A673 (cell line): ENCODE measurements at regions not wholly inside any gene's neighbourhood (a gene's known extent, or its start where the extent isn't known, plus 50 kb on each side); places are given as distances from the start of the nearest gene placed in this dataset.

ENCODE experiments used
- BruUV-seq: library from RNA; stranded (reverse); fragments of 400-500 nt; replicated peaks from 2 replicates; lab custom pipeline; 2021; lab: Mats Ljungman, UMichigan
- CTCF ChIA-PET: fragments of 300-600 bp; sonication (Branson Sonifier 250); formaldehyde crosslinking; loops from one replicate; lab custom pipeline; 2022; ENCODE audit warnings: antibody characterized with exemption; lab: Charles Lee
- POLR2A ChIA-PET: fragments of 300-600 bp; sonication (Branson Sonifier 250); formaldehyde crosslinking; loops from one replicate; lab custom pipeline; 2022; ENCODE audit warnings: antibody characterized with exemption; ENCODE audit not compliant: low non-redundant PET; lab: Charles Lee
- DNase-seq: peaks from one replicate; pipeline ENCODE4 v3.0.0-alpha.2; 2015; ENCODE audit warnings: low spot score
- H3K27ac ChIP-seq: fragments of 200-600 bp; sonication (generic); 2 replicates; pipeline ENCODE4 v1.5.1; 2016; ENCODE audit warnings: mixed run types, low read depth, mild to moderate bottlenecking, mixed read lengths, antibody characterized with exemption, low read length; ENCODE audit not compliant: poor library complexity, severe bottlenecking
- H3K27me3 ChIP-seq: fragments of 200-600 bp; sonication (generic); replicated peaks from 2 replicates; pipeline ENCODE4 v1.6.1; 2017; ENCODE audit warnings: mixed run types, low read depth, mild to moderate bottlenecking, mixed read lengths, antibody characterized with exemption, low read length; ENCODE audit not compliant: insufficient read depth, poor library complexity
- H3K36me3 ChIP-seq: fragments of 200-600 bp; sonication (generic); 2 replicates; pipeline ENCODE4 v1.6.1; 2016; ENCODE audit warnings: mixed run types, mild to moderate bottlenecking, mixed read lengths, antibody characterized with exemption, low read length; ENCODE audit not compliant: insufficient read depth, poor library complexity, severe bottlenecking
- H3K4me1 ChIP-seq: fragments of 200-600 bp; sonication (generic); 2 replicates; pipeline ENCODE4 v1.6.1; 2017; ENCODE audit warnings: mixed run types, mild to moderate bottlenecking, mixed read lengths, antibody characterized with exemption, low read length; ENCODE audit not compliant: insufficient read depth, poor library complexity, severe bottlenecking
- H3K4me3 ChIP-seq: fragments of 200-600 bp; sonication (generic); 2 replicates; pipeline ENCODE4 v1.5.1; 2016; ENCODE audit warnings: low read depth, mixed run types, mild to moderate bottlenecking, mixed read lengths, low read length; ENCODE audit not compliant: poor library complexity, severe bottlenecking
- H3K9me3 ChIP-seq: fragments of 200-600 bp; sonication (generic); 2 replicates; pipeline ENCODE4 v1.6.1; 2016; ENCODE audit warnings: mixed run types, low read depth, mild to moderate bottlenecking, mixed read lengths, antibody characterized with exemption, low read length; ENCODE audit not compliant: poor library complexity, severe bottlenecking
- CTCF ChIP-seq: fragments of 300-800, 200-600 bp; sonication (generic); conservative IDR thresholded peaks from 2 replicates; pipeline ENCODE4 v1.5.1; 2017; ENCODE audit warnings: low read depth, mild to moderate bottlenecking, antibody characterized with exemption, low read length, moderate library complexity, mixed read lengths
- EZH2 ChIP-seq: fragments of 200-600 bp; sonication (generic); IDR thresholded peaks from 2 replicates; pipeline ENCODE4 v1.6.1; 2017; ENCODE audit warnings: borderline replicate concordance, low read depth, mild to moderate bottlenecking, mixed read lengths, antibody characterized with exemption, low read length; ENCODE audit not compliant: poor library complexity, severe bottlenecking
- intact Hi-C: fragments of 100-400 bp; cut with micrococcal nuclease; formaldehyde crosslinking; loops from one replicate; pipeline ENCODE4 v1.10.0; 2022; ENCODE audit not compliant: unreplicated experiment

DNA sequence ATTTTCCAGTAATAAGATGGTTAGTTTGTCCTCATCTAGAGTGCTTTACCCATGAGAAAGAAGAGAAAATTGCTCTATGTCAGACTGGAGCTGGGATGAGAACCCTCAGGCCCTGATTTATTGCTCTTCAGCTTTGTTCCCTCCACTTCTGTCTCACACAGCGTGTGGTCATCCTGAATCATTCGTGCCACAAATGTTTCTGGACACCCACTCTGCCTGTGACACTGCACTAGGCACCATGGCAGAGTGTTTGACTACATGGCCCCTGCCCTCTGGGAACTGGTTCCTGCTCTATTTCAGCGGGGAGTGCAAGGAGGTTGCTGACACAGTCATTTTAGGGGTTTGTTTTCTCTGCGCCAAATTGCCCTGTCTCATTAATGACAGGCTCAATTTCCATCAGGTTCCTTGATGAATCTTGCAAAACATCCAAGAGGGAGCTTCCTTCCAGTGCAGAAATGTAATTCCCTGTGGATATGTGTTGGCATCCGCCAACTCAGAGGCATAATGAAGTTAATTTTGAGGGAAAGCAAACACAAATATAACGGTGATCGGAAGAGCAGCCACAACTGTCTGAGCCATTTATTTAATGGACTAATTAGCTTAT lies 207.5 kb downstream of the CLIC5 start:
- POLR2A ChIA-PET = no interaction called here

DNA sequence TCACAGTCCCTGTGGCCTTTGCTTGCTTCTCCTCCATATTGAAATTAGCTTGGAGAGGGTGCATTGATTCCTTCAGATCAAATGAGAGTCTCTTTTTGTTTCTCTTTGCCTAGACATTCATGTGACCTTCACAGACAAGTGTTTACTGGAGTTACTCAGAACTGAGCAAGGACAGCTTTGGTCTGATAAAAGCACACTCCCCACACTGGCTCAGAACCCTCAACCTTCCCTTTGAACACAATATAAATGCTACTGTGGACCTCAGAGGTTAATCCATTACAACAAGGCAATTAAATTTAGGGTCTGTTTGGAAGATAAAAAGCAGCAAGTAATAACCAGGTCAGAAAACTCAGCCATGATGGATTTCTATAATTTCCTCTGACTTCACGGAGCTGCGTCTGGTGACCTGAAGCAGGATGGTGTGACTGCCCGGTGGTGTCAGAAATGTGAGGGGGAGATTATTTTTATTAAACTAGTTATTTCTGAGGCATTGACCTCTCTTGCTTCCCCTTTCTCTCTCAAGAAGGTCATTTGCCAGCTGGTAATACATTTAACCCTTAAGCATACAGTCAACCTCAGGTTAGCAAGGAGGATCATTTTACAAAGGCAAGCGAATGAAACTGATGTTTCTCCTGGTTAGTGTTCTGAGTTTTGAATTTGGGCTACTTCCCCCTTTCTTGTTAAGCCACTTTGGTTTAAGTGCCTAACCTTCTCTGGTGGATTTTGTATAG lies 208.2 kb downstream of the CLIC5 start:
- BruUV-seq = no TSS peak
- peaks cover 23% of the 10 kb centered on the region for H3K4me1 ChIP-seq
- ChIA-PET POLR2A (interaction anchor here (0.6 kb wide), 1 partner anchor 688 kb away, joined by 3 read pairs; no protein-coding TSS in a partner anchor), CTCF (no interaction called here)
- H3K4me3 ChIP-seq = no peak overlapping the region
- intact Hi-C loops = no loop called here
- no peaks in the 10 kb centered on the region for H3K27me3 ChIP-seq
- no peak for DNase-seq
- no peaks in the 10 kb centered on the region for H3K36me3 ChIP-seq
- H3K27ac ChIP-seq = no peak overlapping the region
- H3K9me3 ChIP-seq = no peaks in the 10 kb centered on the region
- TF ChIP-seq EZH2 = no peak
- no peak for TF ChIP-seq CTCF

More for the DNA sequence above, 207.5 kb downstream of the CLIC5 start:
- BruUV-seq = no TSS peak
- Histone ChIP-seq H3K4me1 (peaks cover 23% of the 10 kb centered on the region), H3K27me3 (no peaks in the 10 kb centered on the region), H3K27ac (peak overlapping the region; percentile 28), H3K36me3 (no peaks in the 10 kb centered on the region), H3K9me3 (no peaks in the 10 kb centered on the region), H3K4me3 (no peak overlapping the region)
- CTCF ChIA-PET = no interaction called here
- intact Hi-C loops = no loop called here
- no peak for TF ChIP-seq CTCF
- TF ChIP-seq EZH2 = no peak
- peak; percentile 80 for DNase-seq

DNA sequence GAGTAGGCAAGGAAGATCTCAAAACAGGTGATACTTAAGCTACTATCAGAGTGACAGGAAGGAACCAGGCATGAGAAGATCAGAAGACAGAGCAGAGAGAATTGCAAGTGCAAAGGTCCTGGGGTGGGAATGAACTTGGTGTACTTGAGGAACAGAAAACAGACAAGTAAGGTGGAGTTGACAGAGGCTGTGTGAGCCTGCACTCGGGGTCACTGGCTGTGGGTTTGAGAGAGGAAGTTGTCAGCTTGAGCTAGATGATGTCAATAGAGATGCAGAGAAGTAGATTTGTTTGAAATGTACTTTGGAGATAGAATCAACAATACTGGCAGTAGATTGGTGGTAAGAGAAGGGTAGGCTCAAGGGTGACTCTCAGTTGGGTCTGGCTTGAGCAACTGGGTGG lies 209.5 kb downstream of the CLIC5 start:
- Histone ChIP-seq H3K9me3 (no peaks in the 10 kb centered on the region), H3K4me3 (no peak overlapping the region), H3K27ac (no peak overlapping the region), H3K36me3 (no peaks in the 10 kb centered on the region), H3K27me3 (no peaks in the 10 kb centered on the region), H3K4me1 (peaks cover 23% of the 10 kb centered on the region)
- POLR2A ChIA-PET = no interaction called here
- TF ChIP-seq EZH2 = no peak
- TF ChIP-seq CTCF = no peak
- CTCF ChIA-PET = no interaction called here
- DNase-seq = no peak
- no TSS peak for BruUV-seq
- intact Hi-C loops = no loop called here
